HCT116 (cell line): ENCODE measurements at regions not wholly inside any gene's neighbourhood (a gene's known extent, or its start where the extent isn't known, plus 50 kb on each side); places are given as distances from the start of the nearest gene placed in this dataset.

ENCODE experiments used
- ATAC-seq: fragments of 200-7000 bp; cut with Tn5 transposase; 2 replicates; pipeline ENCODE4 v1.9.1; 2020; ENCODE audit warnings: mild to moderate bottlenecking, moderate library complexity
- BruUV-seq: library from RNA; stranded (reverse); fragments of 400-500 nt; replicated peaks from 2 replicates; lab custom pipeline; 2021; lab: Mats Ljungman, UMichigan
- CTCF ChIA-PET: fragments of 300-600 bp; sonication (Branson Sonifier 250); formaldehyde crosslinking; loops from one replicate; lab custom pipeline; 2021; ENCODE audit warnings: antibody characterized with exemption; lab: Charles Lee
- POLR2A ChIA-PET: fragments of 300-600, 350-600 bp; sonication (Branson Sonifier 250); formaldehyde crosslinking; loops from one replicate; lab custom pipeline; 2021; ENCODE audit warnings: antibody characterized with exemption; lab: Charles Lee
- RAD21 ChIA-PET, 2 experiments: fragments of 300-600 bp; sonication (Branson Sonifier 250); formaldehyde crosslinking; loops; one replicate each; lab custom pipeline; 2023; ENCODE audit warnings: low total read pairs in 2 of 2; ENCODE audit not compliant: uncharacterized antibody in 2 of 2, unreplicated experiment in 2 of 2, low non-redundant PET in 1 of 2; lab: Charles Lee
- DNase-seq: peaks from one replicate; pipeline ENCODE4 v3.0.0-alpha.2; 2010; ENCODE audit warnings: low read depth, low spot score
- H2AFZ ChIP-seq: fragments of 200-600 bp; shearing (Covaris generic), sonication (generic); 2 replicates; pipeline ENCODE4 v1.6.1; 2017; ENCODE audit warnings: low read depth, mixed run types, mixed read lengths, antibody characterized with exemption, low read length; ENCODE audit not compliant: poor library complexity, severe bottlenecking
- H3K27ac ChIP-seq: 2 replicates; pipeline ENCODE4 v1.5.1; 2012; ENCODE audit warnings: low read depth, low read length
- H3K27me3 ChIP-seq: fragments of 200-600 bp; sonication (generic); 2 replicates; pipeline ENCODE4 v1.6.1; 2016; ENCODE audit warnings: mixed run types, low read length, mixed read lengths; ENCODE audit not compliant: insufficient read depth
- H3K36me3 ChIP-seq, 2 experiments: fragments of 200-500 bp in 1 of 2; fragments of 200-600 bp in 1 of 2; sonication (Bioruptor generic) in 1 of 2; sonication (generic) in 1 of 2; 2 replicates each; pipeline versions ENCODE4 v1.5.1 to v1.6.1; 2014 to 2016; ENCODE audit warnings: low read length in 2 of 2, inconsistent platforms in 1 of 2, mixed read lengths in 1 of 2, mixed run types in 1 of 2; ENCODE audit not compliant: insufficient read depth in 2 of 2, control insufficient read depth in 1 of 2
- H3K4me1 ChIP-seq, 2 experiments: fragments of 200-600 bp in 1 of 2; sonication (generic) in 1 of 2; 2 replicates each; pipeline versions ENCODE4 v1.5.1 to v1.6.1; 2012 to 2017; ENCODE audit warnings: low read length in 2 of 2, inconsistent platforms in 1 of 2, mild to moderate bottlenecking in 1 of 2, mixed read lengths in 1 of 2, mixed run types in 1 of 2, moderate library complexity in 1 of 2; ENCODE audit not compliant: insufficient read depth in 2 of 2, control insufficient read depth in 1 of 2
- H3K4me2 ChIP-seq: fragments of 200-600 bp; sonication (generic); 2 replicates; pipeline ENCODE4 v1.6.1; 2017; ENCODE audit warnings: mixed run types, low read length, mixed read lengths
- H3K4me3 ChIP-seq, 2 experiments: fragments of 200-600 bp in 1 of 2; sonication (generic) in 1 of 2; replicated peaks in 1 of 2; 2 replicates each; pipeline ENCODE4 v1.5.1; 2011 to 2016; ENCODE audit warnings: low read length in 2 of 2, control low read depth in 1 of 2, low read depth in 1 of 2, mild to moderate bottlenecking in 1 of 2, mixed read lengths in 1 of 2, mixed run types in 1 of 2
- H3K79me2 ChIP-seq: fragments of 200-600 bp; sonication (generic); 2 replicates; pipeline ENCODE4 v1.6.1; 2017; ENCODE audit warnings: mild to moderate bottlenecking, mixed run types, low read length, moderate library complexity, mixed read lengths; ENCODE audit not compliant: insufficient read depth
- H3K9ac ChIP-seq: fragments of 200-600 bp; sonication (generic); 2 replicates; pipeline ENCODE4 v1.6.1; 2016; ENCODE audit warnings: low read length, mixed read lengths
- H3K9me2 ChIP-seq: fragments of 200-600 bp; sonication (generic), shearing (Covaris generic); 2 replicates; pipeline ENCODE4 v1.6.1; 2017; ENCODE audit warnings: mixed run types, mild to moderate bottlenecking, moderate library complexity; ENCODE audit not compliant: insufficient read depth
- H3K9me3 ChIP-seq, 2 experiments: fragments of 200-500 bp in 1 of 2; fragments of 200-600 bp in 1 of 2; sonication (Bioruptor generic) in 1 of 2; sonication (generic) in 1 of 2; 2 replicates each; pipeline ENCODE4 v1.6.1; 2014 to 2017; ENCODE audit warnings: low read length in 2 of 2, mixed read lengths in 2 of 2, inconsistent platforms in 1 of 2, low read depth in 1 of 2, mild to moderate bottlenecking in 1 of 2, mixed run types in 1 of 2, moderate library complexity in 1 of 2; ENCODE audit not compliant: control insufficient read depth in 1 of 2, insufficient read depth in 1 of 2
- H4K20me1 ChIP-seq: fragments of 200-600 bp; sonication (generic), shearing (Covaris generic); 2 replicates; pipeline ENCODE4 v1.6.1; 2017; ENCODE audit warnings: mixed run types, mild to moderate bottlenecking, moderate library complexity; ENCODE audit not compliant: insufficient read depth
- EGR1 ChIP-seq: IDR thresholded peaks from 2 replicates; pipeline ENCODE4 v1.6.1; 2012; ENCODE audit warnings: low read depth
- FOSL1 ChIP-seq: IDR thresholded peaks from 2 replicates; pipeline ENCODE4 v1.6.1; 2012; ENCODE audit warnings: low read depth
- POLR2A ChIP-seq: IDR thresholded peaks from 2 replicates; pipeline ENCODE4 v1.7.0; 2011; ENCODE audit warnings: borderline replicate concordance; ENCODE audit not compliant: insufficient read depth, insufficient read length; ENCODE audit errors: extremely low read depth
- SIN3A ChIP-seq: IDR thresholded peaks from 2 replicates; pipeline ENCODE4 v1.6.1; 2012; ENCODE audit warnings: low read depth
- SP1 ChIP-seq: IDR thresholded peaks from 2 replicates; pipeline ENCODE4 v1.6.1; 2012; ENCODE audit warnings: low read depth
- SRF ChIP-seq: IDR thresholded peaks from 2 replicates; pipeline ENCODE4 v1.6.1; 2012; ENCODE audit warnings: low read depth
- TCF7L2 ChIP-seq: IDR thresholded peaks from 2 replicates; pipeline ENCODE4 v1.7.0; 2011; ENCODE audit warnings: borderline replicate concordance, inconsistent platforms; ENCODE audit not compliant: insufficient read depth, insufficient read length; ENCODE audit errors: extremely low read depth
- YY1 ChIP-seq: IDR thresholded peaks from 2 replicates; pipeline ENCODE4 v1.6.1; 2011; ENCODE audit warnings: low read length, low read depth, moderate library complexity, mild to moderate bottlenecking; ENCODE audit not compliant: insufficient replicate concordance; ENCODE audit errors: extremely low read depth
- intact Hi-C: fragments of 100-400 bp; cut with micrococcal nuclease; formaldehyde crosslinking; loops from 2 replicates; pipeline ENCODE4 v1.10.0; 2022
- TF ChIP-seq, protein P1 (sequence below): IDR thresholded peaks from 2 replicates; pipeline ENCODE4 v1.6.1; 2012

DNA sequence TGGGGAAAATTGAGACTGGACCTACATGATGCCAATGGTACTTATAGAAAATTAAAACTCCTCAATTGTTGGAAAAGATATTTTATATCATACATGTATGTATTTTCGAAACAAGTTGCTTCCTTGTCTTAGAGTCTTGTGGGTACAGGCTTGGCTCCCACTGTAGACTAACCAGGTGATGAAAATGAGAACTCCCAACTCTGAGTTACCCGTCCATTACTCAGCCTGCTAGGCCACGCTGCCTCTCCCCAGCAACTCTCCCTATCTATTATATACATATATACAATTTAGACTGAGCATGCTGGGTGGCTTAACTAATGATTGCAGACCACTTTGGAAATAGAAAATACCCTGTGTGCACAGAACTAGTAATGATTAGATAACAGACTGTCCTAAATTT is 628.7 kb downstream of the LMO4 start:
- Histone ChIP-seq H3K9ac (no peak overlapping the region), H3K36me3 (no peaks in the 10 kb centered on the region), H3K27me3 (no peaks in the 10 kb centered on the region), H3K9me2 (no peaks in the 10 kb centered on the region), H3K9me3 (no peaks in the 10 kb centered on the region), H3K79me2 (no peaks in the 10 kb centered on the region), H3K4me3 (no peak overlapping the region), H3K27ac (no peak overlapping the region), H4K20me1 (no peaks in the 10 kb centered on the region), H3K4me2 (no peak overlapping the region), H3K4me1 (peaks cover 0 to 9% of the 10 kb centered on the region in 2 experiments; a peak in 2 of 4 replicates), H2AFZ (no peak overlapping the region)
- CTCF ChIA-PET = no interaction called here
- RAD21 ChIA-PET = no interaction called here
- BruUV-seq = no TSS peak
- no peak for TF ChIP-seq TCF7L2
- no peak for TF ChIP-seq POLR2A
- intact Hi-C loops = loop anchor here (10.0 kb wide), 2 partner anchors 163 to 283 kb away; no protein-coding TSS in a partner anchor
- no peak for ATAC-seq
- POLR2A ChIA-PET = no interaction called here
- no peak for DNase-seq

DNA sequence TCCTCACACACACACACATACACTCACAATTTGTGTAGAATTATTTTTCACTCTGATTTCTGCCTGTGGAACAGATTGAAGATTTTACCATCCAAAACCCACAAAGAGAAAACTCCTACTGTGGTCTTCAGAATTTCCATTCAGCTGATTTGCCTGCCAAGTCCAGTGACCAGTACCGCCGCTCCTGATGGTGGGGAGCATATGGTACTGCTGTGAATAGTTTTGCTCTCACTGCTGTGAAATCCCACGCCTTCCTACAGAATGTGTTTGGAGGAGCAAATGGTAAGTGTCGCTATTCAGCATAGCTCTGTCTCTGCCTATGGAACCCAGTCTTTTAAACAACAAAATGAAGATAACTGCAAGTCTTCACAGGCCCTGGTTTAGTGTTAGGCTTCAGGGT is 629.5 kb downstream of the LMO4 start:
- Histone ChIP-seq H3K4me1 (peaks cover 0 to 9% of the 10 kb centered on the region in 2 experiments; a peak in 2 of 4 replicates), H3K27ac (no peak overlapping the region), H3K9me2 (no peaks in the 10 kb centered on the region), H3K4me2 (no peak overlapping the region), H3K79me2 (no peaks in the 10 kb centered on the region), H3K9ac (no peak overlapping the region), H3K27me3 (no peaks in the 10 kb centered on the region), H3K36me3 (no peaks in the 10 kb centered on the region), H3K4me3 (no peak overlapping the region), H2AFZ (no peak overlapping the region), H4K20me1 (no peaks in the 10 kb centered on the region), H3K9me3 (no peaks in the 10 kb centered on the region)
- ChIA-PET RAD21 (no interaction called here), CTCF (no interaction called here), POLR2A (no interaction called here)
- no peak for ATAC-seq
- no peak for DNase-seq
- BruUV-seq = no TSS peak
- no peak for TF ChIP-seq EGR1
- no peak for TF ChIP-seq SP1
- no peak for TF ChIP-seq FOSL1
- TF ChIP-seq YY1 = no peak
- TF ChIP-seq SIN3A = no peak
- no peak for TF ChIP-seq SRF
- TF ChIP-seq, protein P1, sequence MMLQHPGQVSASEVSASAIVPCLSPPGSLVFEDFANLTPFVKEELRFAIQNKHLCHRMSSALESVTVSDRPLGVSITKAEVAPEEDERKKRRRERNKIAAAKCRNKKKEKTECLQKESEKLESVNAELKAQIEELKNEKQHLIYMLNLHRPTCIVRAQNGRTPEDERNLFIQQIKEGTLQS = no peak
- intact Hi-C loops = loop anchor here (10.0 kb wide), 2 partner anchors 163 to 283 kb away; no protein-coding TSS in a partner anchor
